ENCODE measurements at regions not wholly inside any gene's neighbourhood (a gene's known extent, or its start where the extent isn't known, plus 50 kb on each side); places are given as distances from the start of the nearest gene placed in this dataset.

DNA sequence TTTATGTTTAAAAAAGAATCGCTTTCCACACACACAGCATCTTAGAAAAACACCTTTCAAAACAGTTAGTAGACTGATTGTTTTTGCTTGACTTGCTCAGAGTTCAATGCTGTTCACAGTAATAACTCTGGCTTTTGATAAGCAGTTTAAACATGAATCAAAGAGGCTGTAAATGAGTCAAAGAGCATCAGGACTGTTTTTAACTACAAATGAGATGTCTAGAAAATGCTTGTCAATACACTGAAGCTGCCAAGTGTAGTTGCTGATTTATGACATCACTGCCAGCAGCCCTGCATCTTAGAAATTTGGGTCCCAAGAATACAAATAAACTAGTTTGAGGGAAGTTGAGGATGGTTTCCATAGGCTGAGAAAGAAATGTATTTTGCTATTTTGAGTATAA is 2057.1 kb upstream of the PCDH20 start:
- Histone ChIP-seq H3K4me3 (ENCODE audit: control insufficient read depth in 1 of 7, extremely low read depth in 1 of 7, insufficient read depth in 4 of 7, low read depth in 2 of 7, low read length in 6 of 7) (no peak overlapping the region), H3K36me3 (ENCODE audit: control insufficient read depth in 4 of 4, insufficient read depth in 4 of 4, low read length in 3 of 4) (no peaks in the 10 kb centered on the region), H3K27me3 (replicated peaks in 2 of 5; ENCODE audit: control insufficient read depth in 4 of 5, insufficient read depth in 5 of 5, low read length in 4 of 5) (no peaks in the 10 kb centered on the region), H3K9me3 (ENCODE audit: control extremely low read depth in 1 of 5, control insufficient read depth in 4 of 5, insufficient read depth in 2 of 5, low read depth in 1 of 5, low read length in 4 of 5) (no peaks in the 10 kb centered on the region), H3K27ac (ENCODE audit: insufficient read depth in 1 of 2, low read depth in 1 of 2, low read length in 2 of 2, poor library complexity in 1 of 2, severe bottlenecking in 2 of 2) (no peak overlapping the region), H3K4me1 (ENCODE audit: control extremely low read depth in 1 of 4, control insufficient read depth in 4 of 4, insufficient read depth in 4 of 4, low read length in 3 of 4) (no peaks in the 10 kb centered on the region)
- CTCF ChIA-PET: no interaction called here
- POLR2A ChIA-PET: no interaction called here
- WGBS (ENCODE audit: insufficient coverage): no CpG with 5 or more reads among the region's 1 CpG
- no peak for DNase-seq

DNA sequence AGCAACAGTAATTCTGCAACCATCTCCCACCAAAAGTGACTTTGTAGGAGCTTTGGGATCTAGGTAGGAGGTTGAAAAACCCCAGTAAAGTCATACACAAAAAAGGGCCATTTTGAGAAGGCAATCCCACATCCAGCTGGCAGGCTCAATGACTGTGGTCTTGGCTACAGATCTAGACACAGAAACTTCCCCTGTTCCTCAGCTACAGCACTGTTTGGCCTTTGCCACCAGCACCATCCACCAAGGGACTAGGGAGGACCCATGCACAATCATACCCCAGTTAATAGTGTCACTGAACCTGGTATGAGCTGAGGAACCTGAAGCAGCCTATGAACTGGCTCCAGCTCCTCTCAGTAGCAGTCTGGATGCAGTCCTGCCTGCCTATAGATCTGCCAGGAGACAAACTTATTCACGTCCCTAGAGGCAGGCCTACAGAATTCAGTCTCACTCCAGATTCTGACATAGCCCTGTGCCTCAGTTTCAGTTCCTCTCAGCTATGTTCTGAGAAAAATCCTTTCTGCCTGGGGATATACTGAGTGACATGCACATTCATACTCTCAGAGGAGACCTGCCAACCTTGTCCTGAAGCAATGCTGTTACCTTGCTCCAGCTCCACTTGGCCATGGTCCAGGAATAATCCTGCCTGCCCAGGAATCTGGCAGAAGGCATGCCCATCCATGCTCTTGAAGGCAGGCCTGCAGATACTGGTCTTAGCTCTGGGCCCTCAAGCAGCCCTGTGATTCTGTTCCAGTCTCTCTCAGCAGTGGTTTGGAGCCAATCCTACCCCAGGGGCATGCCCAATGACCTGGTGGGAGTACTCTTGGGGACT is 2048.3 kb upstream of the PCDH20 start:
- WGBS (ENCODE audit: insufficient coverage): 100% methylated on average over 1 of the region's 1 CpG
- CTCF ChIA-PET: no interaction called here
- POLR2A ChIA-PET: no interaction called here

DNA sequence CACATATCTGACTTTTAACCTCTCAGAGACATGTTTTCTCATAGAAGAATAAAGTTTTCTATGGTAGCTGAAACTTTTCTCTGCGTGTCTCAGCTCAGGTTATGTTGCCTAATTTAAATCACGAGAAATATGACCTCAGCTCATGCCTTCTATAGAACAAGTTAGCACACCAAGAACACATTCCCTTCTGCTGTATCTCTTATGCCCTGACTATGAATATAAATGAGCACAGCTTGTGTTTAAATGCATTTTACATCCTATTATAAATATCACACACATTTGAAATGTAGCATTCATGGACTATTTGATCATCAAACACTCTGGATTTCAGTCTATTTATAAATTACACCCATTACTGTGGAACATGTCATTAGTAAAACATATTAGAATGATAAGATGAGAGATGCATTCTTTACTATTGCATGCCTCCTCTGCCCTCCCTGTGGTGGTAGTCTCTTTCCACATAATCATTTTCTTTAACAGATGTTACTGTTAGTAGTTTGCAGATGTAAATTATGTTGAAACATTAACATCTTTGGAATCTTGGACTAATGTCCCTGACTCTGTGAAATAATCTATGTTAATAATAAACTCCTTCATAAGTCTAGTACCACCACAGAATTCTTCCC is 2044.9 kb upstream of the PCDH20 start:
- DNase-seq: no peak
- WGBS (ENCODE audit: insufficient coverage): 77% methylated on average over 2 of the region's 2 CpGs

More for the DNA sequence above, 2048.3 kb upstream of the PCDH20 start:
- Histone ChIP-seq H3K27ac (ENCODE audit: insufficient read depth in 1 of 2, low read depth in 1 of 2, low read length in 2 of 2, poor library complexity in 1 of 2, severe bottlenecking in 2 of 2) (no peak overlapping the region), H3K4me1 (ENCODE audit: control extremely low read depth in 1 of 4, control insufficient read depth in 4 of 4, insufficient read depth in 4 of 4, low read length in 3 of 4) (no peaks in the 10 kb centered on the region), H3K4me3 (ENCODE audit: control insufficient read depth in 1 of 7, extremely low read depth in 1 of 7, insufficient read depth in 4 of 7, low read depth in 2 of 7, low read length in 6 of 7) (no peak overlapping the region), H3K36me3 (ENCODE audit: control insufficient read depth in 4 of 4, insufficient read depth in 4 of 4, low read length in 3 of 4) (no peaks in the 10 kb centered on the region), H3K27me3 (replicated peaks in 2 of 5; ENCODE audit: control insufficient read depth in 4 of 5, insufficient read depth in 5 of 5, low read length in 4 of 5) (no peaks in the 10 kb centered on the region), H3K9me3 (ENCODE audit: control extremely low read depth in 1 of 5, control insufficient read depth in 4 of 5, insufficient read depth in 2 of 5, low read depth in 1 of 5, low read length in 4 of 5) (peaks cover 0 to 8% (median 3%) of the 10 kb centered on the region in 5 experiments)
- DNase-seq: no peak

DNA sequence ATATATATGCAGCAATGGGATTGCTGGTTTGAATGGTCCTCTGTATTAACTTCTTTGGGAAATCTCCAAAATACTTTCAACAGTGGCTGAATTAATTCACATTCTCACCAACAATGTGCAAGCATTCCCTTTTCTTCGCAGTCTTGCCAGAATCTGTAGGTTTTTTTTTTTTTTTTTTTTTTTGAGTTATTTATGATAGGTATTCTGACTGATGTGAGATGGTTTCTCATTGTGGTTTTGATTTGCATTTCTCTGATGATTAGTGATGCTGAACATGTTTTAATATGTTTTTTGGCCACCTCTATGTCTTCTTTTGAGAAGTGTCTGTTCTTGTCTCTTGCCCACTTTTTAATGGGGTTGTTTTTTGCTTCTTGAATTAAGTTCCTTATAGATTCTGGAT is 2041.5 kb upstream of the PCDH20 start:
- Histone ChIP-seq H3K4me3 (ENCODE audit: control insufficient read depth in 1 of 7, extremely low read depth in 1 of 7, insufficient read depth in 4 of 7, low read depth in 2 of 7, low read length in 6 of 7) (no peak overlapping the region), H3K9me3 (ENCODE audit: control extremely low read depth in 1 of 5, control insufficient read depth in 4 of 5, insufficient read depth in 2 of 5, low read depth in 1 of 5, low read length in 4 of 5) (no peaks in the 10 kb centered on the region), H3K27ac (ENCODE audit: insufficient read depth in 1 of 2, low read depth in 1 of 2, low read length in 2 of 2, poor library complexity in 1 of 2, severe bottlenecking in 2 of 2) (no peak overlapping the region), H3K36me3 (ENCODE audit: control insufficient read depth in 4 of 4, insufficient read depth in 4 of 4, low read length in 3 of 4) (no peaks in the 10 kb centered on the region), H3K27me3 (replicated peaks in 2 of 5; ENCODE audit: control insufficient read depth in 4 of 5, insufficient read depth in 5 of 5, low read length in 4 of 5) (no peaks in the 10 kb centered on the region), H3K4me1 (ENCODE audit: control extremely low read depth in 1 of 4, control insufficient read depth in 4 of 4, insufficient read depth in 4 of 4, low read length in 3 of 4) (no peaks in the 10 kb centered on the region)
- no peak for DNase-seq
- WGBS (ENCODE audit: insufficient coverage): no CpG with 5 or more reads among the region's 1 CpG
- ChIA-PET CTCF (no interaction called here), POLR2A (no interaction called here)

More for the DNA sequence above, 2044.9 kb upstream of the PCDH20 start:
- Histone ChIP-seq H3K36me3 (ENCODE audit: control insufficient read depth in 4 of 4, insufficient read depth in 4 of 4, low read length in 3 of 4) (no peaks in the 10 kb centered on the region), H3K27me3 (replicated peaks in 2 of 5; ENCODE audit: control insufficient read depth in 4 of 5, insufficient read depth in 5 of 5, low read length in 4 of 5) (no peaks in the 10 kb centered on the region), H3K9me3 (ENCODE audit: control extremely low read depth in 1 of 5, control insufficient read depth in 4 of 5, insufficient read depth in 2 of 5, low read depth in 1 of 5, low read length in 4 of 5) (peaks cover 0 to 8% (median 3%) of the 10 kb centered on the region in 5 experiments), H3K4me1 (ENCODE audit: control extremely low read depth in 1 of 4, control insufficient read depth in 4 of 4, insufficient read depth in 4 of 4, low read length in 3 of 4) (no peaks in the 10 kb centered on the region), H3K27ac (ENCODE audit: insufficient read depth in 1 of 2, low read depth in 1 of 2, low read length in 2 of 2, poor library complexity in 1 of 2, severe bottlenecking in 2 of 2) (no peak overlapping the region), H3K4me3 (ENCODE audit: control insufficient read depth in 1 of 7, extremely low read depth in 1 of 7, insufficient read depth in 4 of 7, low read depth in 2 of 7, low read length in 6 of 7) (no peak overlapping the region)
- ChIA-PET POLR2A (no interaction called here), CTCF (no interaction called here)

DNA sequence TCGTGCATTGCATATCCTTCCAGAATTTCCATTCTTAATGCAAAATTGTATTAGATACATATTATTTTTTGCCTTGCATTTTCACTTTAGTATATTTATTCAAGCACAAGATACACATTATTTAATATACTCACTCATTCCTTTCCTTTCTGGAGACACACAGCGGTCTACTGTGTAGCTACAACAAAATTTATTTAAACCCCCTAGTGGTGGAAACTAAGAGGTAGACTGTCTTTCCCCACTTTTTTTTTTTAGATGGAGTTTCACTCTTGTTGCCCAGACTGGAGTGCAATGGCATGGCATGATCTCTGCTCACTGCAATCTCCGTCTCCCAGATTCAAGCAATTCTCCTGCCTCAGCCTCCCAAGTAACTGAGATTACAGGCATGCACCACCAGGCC is 2040.3 kb upstream of the PCDH20 start:
- Histone ChIP-seq H3K27me3 (replicated peaks in 2 of 5; ENCODE audit: control insufficient read depth in 4 of 5, insufficient read depth in 5 of 5, low read length in 4 of 5) (no peaks in the 10 kb centered on the region), H3K4me3 (ENCODE audit: control insufficient read depth in 1 of 7, extremely low read depth in 1 of 7, insufficient read depth in 4 of 7, low read depth in 2 of 7, low read length in 6 of 7) (no peak overlapping the region), H3K9me3 (ENCODE audit: control extremely low read depth in 1 of 5, control insufficient read depth in 4 of 5, insufficient read depth in 2 of 5, low read depth in 1 of 5, low read length in 4 of 5) (no peaks in the 10 kb centered on the region), H3K36me3 (ENCODE audit: control insufficient read depth in 4 of 4, insufficient read depth in 4 of 4, low read length in 3 of 4) (no peaks in the 10 kb centered on the region), H3K4me1 (ENCODE audit: control extremely low read depth in 1 of 4, control insufficient read depth in 4 of 4, insufficient read depth in 4 of 4, low read length in 3 of 4) (no peaks in the 10 kb centered on the region), H3K27ac (ENCODE audit: insufficient read depth in 1 of 2, low read depth in 1 of 2, low read length in 2 of 2, poor library complexity in 1 of 2, severe bottlenecking in 2 of 2) (no peak overlapping the region)
- ChIA-PET CTCF (no interaction called here), POLR2A (no interaction called here)
- WGBS (ENCODE audit: insufficient coverage): 100% methylated on average over 1 of the region's 3 CpGs
- DNase-seq: no peak

DNA sequence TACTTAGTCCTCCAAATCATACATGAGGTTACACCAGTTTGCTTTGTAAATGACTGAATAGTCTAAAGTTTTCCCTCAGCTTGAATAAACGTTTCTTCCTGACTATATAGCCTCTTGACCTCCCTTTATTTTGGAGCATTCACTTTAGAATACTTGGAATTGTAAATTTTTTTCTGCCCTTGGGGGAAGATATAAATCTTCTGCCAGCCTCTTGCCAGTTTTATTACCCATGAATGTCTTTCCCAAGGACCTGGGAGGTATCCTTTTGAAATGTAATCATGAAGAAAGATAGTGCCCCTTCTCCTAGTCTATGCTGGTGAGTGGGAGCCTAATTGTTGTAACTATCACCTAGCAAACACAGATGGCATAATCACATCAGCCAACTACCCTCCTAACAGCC is 2033.9 kb upstream of the PCDH20 start:
- Histone ChIP-seq H3K4me3 (ENCODE audit: control insufficient read depth in 1 of 7, extremely low read depth in 1 of 7, insufficient read depth in 4 of 7, low read depth in 2 of 7, low read length in 6 of 7) (no peak overlapping the region), H3K9me3 (ENCODE audit: control extremely low read depth in 1 of 5, control insufficient read depth in 4 of 5, insufficient read depth in 2 of 5, low read depth in 1 of 5, low read length in 4 of 5) (no peaks in the 10 kb centered on the region), H3K36me3 (ENCODE audit: control insufficient read depth in 4 of 4, insufficient read depth in 4 of 4, low read length in 3 of 4) (no peaks in the 10 kb centered on the region), H3K27ac (ENCODE audit: insufficient read depth in 1 of 2, low read depth in 1 of 2, low read length in 2 of 2, poor library complexity in 1 of 2, severe bottlenecking in 2 of 2) (no peak overlapping the region), H3K4me1 (ENCODE audit: control extremely low read depth in 1 of 4, control insufficient read depth in 4 of 4, insufficient read depth in 4 of 4, low read length in 3 of 4) (no peaks in the 10 kb centered on the region), H3K27me3 (replicated peaks in 2 of 5; ENCODE audit: control insufficient read depth in 4 of 5, insufficient read depth in 5 of 5, low read length in 4 of 5) (no peaks in the 10 kb centered on the region)
- DNase-seq: no peak
- no CpG with 5 or more reads among the region's 1 CpG for WGBS (ENCODE audit: insufficient coverage)
- ChIA-PET POLR2A (no interaction called here), CTCF (no interaction called here)

DNA sequence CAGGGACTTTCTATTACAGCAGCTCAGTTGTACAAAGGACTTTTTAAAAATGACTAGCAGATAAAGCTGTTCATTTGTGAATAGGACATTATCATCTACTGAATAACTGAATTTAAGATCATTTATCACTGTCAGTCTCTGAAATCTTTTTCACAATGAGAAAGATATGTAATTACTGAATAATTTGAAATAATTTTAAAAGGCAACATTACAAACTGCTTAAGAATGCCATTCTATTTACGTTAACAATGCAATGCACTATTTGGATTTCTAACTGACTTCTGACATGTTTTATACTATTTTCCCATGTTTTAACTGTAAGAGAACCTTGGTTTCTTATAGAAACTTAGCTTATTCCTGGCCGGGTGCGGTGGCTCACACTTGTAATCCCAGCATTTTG is 2033.0 kb upstream of the PCDH20 start:
- 100% methylated on average over 1 of the region's 3 CpGs for WGBS (ENCODE audit: insufficient coverage)
- ChIA-PET POLR2A (no interaction called here), CTCF (no interaction called here)
- no peak overlapping the region for H3K4me3 ChIP-seq (ENCODE audit: control insufficient read depth in 1 of 7, extremely low read depth in 1 of 7, insufficient read depth in 4 of 7, low read depth in 2 of 7, low read length in 6 of 7)
- no peaks in the 10 kb centered on the region for H3K36me3 ChIP-seq (ENCODE audit: control insufficient read depth in 4 of 4, insufficient read depth in 4 of 4, low read length in 3 of 4)
- no peak for DNase-seq
- no peaks in the 10 kb centered on the region for H3K27me3 ChIP-seq (replicated peaks in 2 of 5; ENCODE audit: control insufficient read depth in 4 of 5, insufficient read depth in 5 of 5, low read length in 4 of 5)
- no peak overlapping the region for H3K27ac ChIP-seq (ENCODE audit: insufficient read depth in 1 of 2, low read depth in 1 of 2, low read length in 2 of 2, poor library complexity in 1 of 2, severe bottlenecking in 2 of 2)
- H3K4me1 ChIP-seq (ENCODE audit: control extremely low read depth in 1 of 4, control insufficient read depth in 4 of 4, insufficient read depth in 4 of 4, low read length in 3 of 4): no peaks in the 10 kb centered on the region
- no peaks in the 10 kb centered on the region for H3K9me3 ChIP-seq (ENCODE audit: control extremely low read depth in 1 of 5, control insufficient read depth in 4 of 5, insufficient read depth in 2 of 5, low read depth in 1 of 5, low read length in 4 of 5)
